H1 (cell line): ENCODE measurements at regions not wholly inside any gene's neighbourhood (a gene's known extent, or its start where the extent isn't known, plus 50 kb on each side); places are given as distances from the start of the nearest gene placed in this dataset.

Experiments used
- CTCF ChIA-PET: fragments of 300-600 bp; sonication (Branson Sonifier 250); formaldehyde crosslinking; loops from one replicate; lab custom pipeline; 2021; ENCODE audit not compliant: partially characterized antibody; lab: Charles Lee
- POLR2A ChIA-PET: fragments of 300-600 bp; sonication (Branson Sonifier 250); formaldehyde crosslinking; loops from one replicate; lab custom pipeline; 2021; ENCODE audit warnings: inconsistent platforms; ENCODE audit not compliant: partially characterized antibody; lab: Charles Lee
- DNase-seq, 2 experiments: peaks; one replicate each; pipeline versions ENCODE4 v3.0.0 to v3.0.0-alpha.2; 2010 to 2022; ENCODE audit warnings: low spot score in 2 of 2, low read depth in 1 of 2, mixed read lengths in 1 of 2
- FAIRE-seq: peaks from 2 replicates; lab custom pipeline; 2011; peaks lifted over from hg19 to GRCh38; lab: Jason Lieb, UNC
- H2AFZ ChIP-seq: 2 replicates; pipeline ENCODE4 v1.8.1; 2012; ENCODE audit warnings: low read length, inconsistent platforms
- H2AK5ac ChIP-seq: 2 replicates; pipeline ENCODE4 v1.6.1; 2013; ENCODE audit warnings: low read depth, low read length
- H2BK120ac ChIP-seq: replicated peaks from 2 replicates; pipeline ENCODE3; 2013; ENCODE audit warnings: low read depth, low read length, inconsistent platforms
- H2BK12ac ChIP-seq: 2 replicates; pipeline ENCODE4 v1.6.1; 2013; ENCODE audit warnings: low read depth, low read length
- H2BK15ac ChIP-seq: 2 replicates; pipeline ENCODE4 v1.6.1; 2013; ENCODE audit warnings: low read length
- H2BK20ac ChIP-seq: 2 replicates; pipeline ENCODE4 v1.6.1; 2013; ENCODE audit warnings: low read length
- H2BK5ac ChIP-seq: 2 replicates; pipeline ENCODE4 v1.6.1; 2013; ENCODE audit warnings: low read depth, low read length
- H3K14ac ChIP-seq: 2 replicates; pipeline ENCODE4 v1.6.1; 2013; ENCODE audit warnings: inconsistent platforms; ENCODE audit not compliant: insufficient read length
- H3K18ac ChIP-seq: 2 replicates; pipeline ENCODE4 v1.6.1; 2013; ENCODE audit warnings: low read length; ENCODE audit errors: extremely low read depth
- H3K23ac ChIP-seq: 2 replicates; pipeline ENCODE4 v1.6.1; 2013; ENCODE audit warnings: inconsistent platforms; ENCODE audit not compliant: insufficient read length
- H3K23me2 ChIP-seq: 2 replicates; pipeline ENCODE4 v1.6.1; 2013; ENCODE audit warnings: low read depth, low read length
- H3K27ac ChIP-seq: 2 replicates; pipeline ENCODE4 v1.6.1; 2011; ENCODE audit warnings: low read depth, low read length, inconsistent platforms
- H3K27me3 ChIP-seq, 4 experiments: replicated peaks in 1 of 4; 1 replicate in 1 of 4; 2 replicates in 3 of 4; pipeline versions ENCODE4 v1.6.1 to v1.8.1; 2011 to 2013; ENCODE audit warnings: low read length in 3 of 4, mild to moderate bottlenecking in 3 of 4, inconsistent platforms in 2 of 4, mixed read lengths in 2 of 4, moderate library complexity in 1 of 4; ENCODE audit not compliant: control insufficient read depth in 3 of 4, insufficient read depth in 3 of 4; ENCODE audit errors: extremely low read depth in 1 of 4
- H3K36me3 ChIP-seq, 4 experiments: 2 replicates each; pipeline versions ENCODE4 v1.6.1 to v1.8.1; 2011 to 2013; ENCODE audit warnings: mild to moderate bottlenecking in 4 of 4, low read length in 3 of 4, moderate library complexity in 2 of 4, control low read depth in 1 of 4, inconsistent platforms in 1 of 4; ENCODE audit not compliant: insufficient read depth in 4 of 4, control insufficient read depth in 2 of 4
- H3K4ac ChIP-seq: replicated peaks from 2 replicates; pipeline ENCODE3; 2013; ENCODE audit warnings: low read length, low read depth, mixed read lengths, inconsistent platforms; ENCODE audit not compliant: insufficient read length
- H3K4me1 ChIP-seq, 4 experiments: replicated peaks in 1 of 4; 1 replicate in 1 of 4; 2 replicates in 3 of 4; pipeline versions ENCODE4 v1.6.1 to v1.8.1; 2011 to 2013; ENCODE audit warnings: low read length in 3 of 4, inconsistent platforms in 2 of 4, mixed read lengths in 1 of 4; ENCODE audit not compliant: insufficient read depth in 4 of 4, control insufficient read depth in 3 of 4
- H3K4me2 ChIP-seq, 2 experiments: 2 replicates each; pipeline versions ENCODE4 v1.6.1 to v1.8.1; 2011 to 2013; ENCODE audit warnings: low read depth in 2 of 2, low read length in 2 of 2, control low read depth in 1 of 2, inconsistent platforms in 1 of 2, mild to moderate bottlenecking in 1 of 2; ENCODE audit not compliant: insufficient read depth in 1 of 2
- H3K4me3 ChIP-seq, 4 experiments: fragments of 200-600, 300-600 bp in 1 of 4; sonication (generic), shearing (Covaris generic), sonication (Bioruptor Twin) in 1 of 4; 2 replicates each; pipeline versions ENCODE4 v1.5.1 to v1.8.1; 2011 to 2016; ENCODE audit warnings: low read length in 4 of 4, low read depth in 3 of 4, control low read depth in 2 of 4, inconsistent platforms in 2 of 4, mild to moderate bottlenecking in 2 of 4, mixed read lengths in 1 of 4, moderate library complexity in 1 of 4; ENCODE audit not compliant: insufficient read depth in 2 of 4; ENCODE audit errors: extremely low read depth in 1 of 4
- H3K56ac ChIP-seq: replicated peaks from 2 replicates; pipeline ENCODE3; 2013; ENCODE audit warnings: low read depth, mild to moderate bottlenecking, mixed read lengths, low read length, inconsistent platforms; ENCODE audit not compliant: insufficient read length
- H3K79me1 ChIP-seq: 2 replicates; pipeline ENCODE4 v1.6.1; 2013; ENCODE audit warnings: low read depth, low read length, control low read depth
- H3K79me2 ChIP-seq, 2 experiments: 2 replicates each; pipeline versions ENCODE4 v1.6.1 to v1.8.1; 2012 to 2013; ENCODE audit warnings: low read length in 2 of 2, mild to moderate bottlenecking in 2 of 2, inconsistent platforms in 1 of 2; ENCODE audit not compliant: insufficient read depth in 2 of 2, control insufficient read depth in 1 of 2
- H3K9ac ChIP-seq, 4 experiments: replicated peaks in 1 of 4; 1 replicate in 1 of 4; 2 replicates in 3 of 4; pipeline versions ENCODE4 v1.6.1 to v1.8.1; 2011 to 2013; ENCODE audit warnings: low read depth in 3 of 4, low read length in 3 of 4, control low read depth in 2 of 4, mild to moderate bottlenecking in 2 of 4, moderate library complexity in 2 of 4, inconsistent platforms in 1 of 4; ENCODE audit errors: extremely low read depth in 1 of 4
- H3K9me3 ChIP-seq, 2 experiments: 2 replicates each; pipeline versions ENCODE4 v1.6.1 to v1.8.1; 2012 to 2013; ENCODE audit warnings: mild to moderate bottlenecking in 2 of 2, moderate library complexity in 2 of 2, control low read depth in 1 of 2, inconsistent platforms in 1 of 2, low read depth in 1 of 2, low read length in 1 of 2, mixed read lengths in 1 of 2; ENCODE audit not compliant: insufficient read depth in 2 of 2
- H4K20me1 ChIP-seq, 2 experiments: replicated peaks in 1 of 2; 2 replicates each; pipeline versions ENCODE3 to v1.8.1; 2011 to 2013; ENCODE audit warnings: inconsistent platforms in 2 of 2, low read length in 2 of 2, mild to moderate bottlenecking in 1 of 2; ENCODE audit not compliant: insufficient read depth in 2 of 2, control insufficient read depth in 1 of 2
- H4K5ac ChIP-seq: 2 replicates; pipeline ENCODE4 v1.6.1; 2013; ENCODE audit warnings: low read length, low read depth, mixed read lengths, inconsistent platforms; ENCODE audit not compliant: insufficient read length
- H4K8ac ChIP-seq: 2 replicates; pipeline ENCODE4 v1.8.0; 2013; ENCODE audit warnings: mild to moderate bottlenecking, moderate library complexity, low read length, inconsistent platforms; ENCODE audit not compliant: insufficient read depth; ENCODE audit errors: extremely low read depth
- H4K91ac ChIP-seq: replicated peaks from 2 replicates; pipeline ENCODE3; 2013; ENCODE audit warnings: low read length, mixed read lengths, inconsistent platforms; ENCODE audit not compliant: insufficient read length
- ASH2L ChIP-seq: fragments of 200-600, 300-600 bp; sonication (generic); IDR thresholded peaks from one replicate; pipeline ENCODE4 v1.7.1; 2017; ENCODE audit warnings: low read length
- BCL11A ChIP-seq, 2 experiments: IDR thresholded peaks; one replicate each; pipeline ENCODE4 v1.6.1; 2011; ENCODE audit warnings: low read depth in 2 of 2, low read length in 2 of 2, mild to moderate bottlenecking in 2 of 2
- CEBPB ChIP-seq: IDR thresholded peaks from 2 replicates; pipeline ENCODE4 v1.6.1; 2012; ENCODE audit warnings: low read depth, low read length
- CHD2 ChIP-seq: IDR thresholded peaks from 2 replicates; pipeline ENCODE4 v1.6.1; 2012; ENCODE audit warnings: low read length, improper control_type of control experiment
- EZH2 ChIP-seq: fragments of 200-600 bp; sonication (generic); IDR thresholded peaks from 2 replicates; pipeline ENCODE4 v1.7.1; 2012; ENCODE audit warnings: low read depth, mild to moderate bottlenecking, moderate library complexity, low read length, inconsistent platforms; ENCODE audit not compliant: severe bottlenecking
- HDAC6 ChIP-seq: IDR thresholded peaks from one replicate; pipeline ENCODE4 v1.7.1; 2012; ENCODE audit warnings: low read depth, mild to moderate bottlenecking, inconsistent platforms, low read length, moderate library complexity
- JUN ChIP-seq: IDR thresholded peaks from 2 replicates; pipeline ENCODE4 v1.6.1; 2011; ENCODE audit warnings: low read depth, mild to moderate bottlenecking, improper control_type of control experiment, low read length
- WGBS, 2 experiments: shearing (Covaris generic) in 1 of 2; methylation state at CpG; one replicate each; pipeline versions ENCODE4 v1.1.6 to v1.1.7; 2013 to 2015; ENCODE audit warnings: low lambda C conversion rate in 2 of 2, mixed read lengths in 2 of 2, inconsistent platforms in 1 of 2, low coverage in 1 of 2, missing lambda C conversion rate in 1 of 2; ENCODE audit not compliant: insufficient replicate concordance in 2 of 2, insufficient coverage in 1 of 2, insufficient read length in 1 of 2; ENCODE audit errors: extremely low coverage in 1 of 2, missing lambda C conversion rate in 1 of 2; 5-methylcytosine and 5-hydroxymethylcytosine counted together

DNA sequence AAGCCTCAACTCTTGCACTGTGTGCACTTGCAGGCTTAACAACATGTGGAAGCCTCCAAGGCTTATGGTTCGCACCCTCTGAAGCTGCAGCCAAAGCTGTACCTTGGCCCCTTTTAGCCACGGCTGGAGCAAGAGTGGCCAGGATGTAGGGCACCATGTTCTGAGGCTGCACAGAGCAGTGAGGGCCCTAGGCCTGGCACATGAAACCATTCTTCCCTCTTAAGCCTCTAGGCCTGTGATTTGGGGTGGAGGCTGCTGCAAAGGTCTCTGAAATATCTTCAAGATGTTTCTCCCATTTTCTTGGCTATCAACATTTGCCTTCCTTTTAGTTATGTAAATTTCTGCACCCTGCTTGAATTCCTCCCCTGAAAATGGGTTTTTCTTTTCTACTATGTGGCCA is 161.9 kb upstream of the SPATS2L start:
- H3K18ac ChIP-seq, result no peak overlapping the region
- no peak overlapping the region for H4K5ac ChIP-seq
- H3K14ac ChIP-seq, result no peak overlapping the region
- H3K23ac ChIP-seq, result no peak overlapping the region
- ChIA-PET CTCF (interaction anchor here (0.9 to 1.4 kb wide), 2 partner anchors 11 to 339 kb away, joined by 3 read pairs; no protein-coding TSS in a partner anchor), POLR2A (no interaction called here)
- H3K4me2 ChIP-seq, result no peak overlapping the region
- H3K4me3 ChIP-seq, result no peak overlapping the region
- DNase-seq (no peak), FAIRE-seq (no peak)
- H3K4me1 ChIP-seq, result no peaks in the 10 kb centered on the region; a peak in 1 of 7 replicates
- H3K27me3 ChIP-seq, result peaks cover 0 to 1% (median 0%) of the 10 kb centered on the region in 4 experiments; a peak in 1 of 7 replicates
- 0 out of 2 replicates have a peak overlapping the region, but pooled peaks have one; percentile 21 for H2BK15ac ChIP-seq
- H3K56ac ChIP-seq, result no peak overlapping the region
- no peaks in the 10 kb centered on the region for H3K36me3 ChIP-seq
- WGBS, 2 experiments, result 89% methylated on average over 2 of the region's 2 CpGs; no CpG with 5 or more reads in 1 of the 2 experiments
- H2BK5ac ChIP-seq, result no peak overlapping the region
- no peak overlapping the region for H3K9ac ChIP-seq
- H4K20me1 ChIP-seq, result no peaks in the 10 kb centered on the region
- H2BK12ac ChIP-seq, result no peak overlapping the region
- H3K23me2 ChIP-seq, result no peaks in the 10 kb centered on the region
- no peaks in the 10 kb centered on the region for H3K79me1 ChIP-seq
- H3K27ac ChIP-seq, result no peak overlapping the region
- H4K91ac ChIP-seq, result no peak overlapping the region
- no peak overlapping the region for H3K4ac ChIP-seq
- H3K9me3 ChIP-seq, result peaks cover 11 to 17% of the 10 kb centered on the region in 2 experiments
- H2BK120ac ChIP-seq, result no peak overlapping the region
- no peak overlapping the region; the same call in 1 of the 2 replicates for H2BK20ac ChIP-seq
- no peak overlapping the region for H2AK5ac ChIP-seq
- H4K8ac ChIP-seq, result no peak overlapping the region
- H3K79me2 ChIP-seq, result no peaks in the 10 kb centered on the region
- H2AFZ ChIP-seq, result no peak overlapping the region
- no peak for TF ChIP-seq CHD2
- no peak for TF ChIP-seq JUN
- no peak for TF ChIP-seq BCL11A (IDR thresholded peaks at IDR 0.05; ENCODE audit: low read depth in 2 of 2, low read length in 2 of 2)
- no peak for TF ChIP-seq HDAC6
- no peak for TF ChIP-seq EZH2
- no peak for TF ChIP-seq ASH2L
- no peak for TF ChIP-seq CEBPB
